Epithelial cell of proximal tubule (primary cell): ENCODE measurements at regions not wholly inside any gene's neighbourhood (a gene's known extent, or its start where the extent isn't known, plus 50 kb on each side); places are given as distances from the start of the nearest gene placed in this dataset.
"Not testable (repeated sequence)": the region's sequence is repeated elsewhere in the genome, so short reads cannot be mapped to it uniquely, and the experiment has no call there.

Source experiments
- DNase-seq: peaks from one replicate; pipeline ENCODE4 v3.0.0-alpha.2; 2011; ENCODE audit warnings: low read depth
- H3K4me3 ChIP-seq: 2 replicates; pipeline ENCODE4 v1.5.1; 2011; ENCODE audit warnings: low read depth, mild to moderate bottlenecking, low read length
- CTCF ChIP-seq: conservative IDR thresholded peaks from 2 replicates; pipeline ENCODE4 v1.5.1; 2012; ENCODE audit warnings: low read depth, mild to moderate bottlenecking, low read length

GRCh38 chr14:71430678-71431376, 501.4 kb upstream of the RGS6 start:
- no peak for DNase-seq
- H3K4me3 ChIP-seq: no peak overlapping the region
- no peak for TF ChIP-seq CTCF

GRCh38 chr14:71432334-71433110, 499.7 kb upstream of the RGS6 start:
- TF ChIP-seq CTCF: no peak
- DNase-seq: no peak
- no peak overlapping the region for H3K4me3 ChIP-seq

- no peak overlapping the region for H3K4me3 ChIP-seq
- DNase-seq: no peak
- TF ChIP-seq CTCF: no peak
These were observed 498.9 kb upstream of the RGS6 start for GRCh38 chr14:71433303-71433702.

- not testable (repeated sequence) for H3K4me3 ChIP-seq, DNase-seq
These were observed 496.6 kb upstream of the RGS6 start for GRCh38 chr14:71435641-71436040.

GRCh38 chr14:71437870-71438269, 494.4 kb upstream of the RGS6 start:
- no peak for TF ChIP-seq CTCF
- no peak for DNase-seq
- no peak overlapping the region for H3K4me3 ChIP-seq

- DNase-seq: no peak
- TF ChIP-seq CTCF: no peak
- H3K4me3 ChIP-seq: no peak overlapping the region
These were observed 493.5 kb upstream of the RGS6 start for GRCh38 chr14:71438684-71439083.

- TF ChIP-seq CTCF: no peak
- no peak overlapping the region for H3K4me3 ChIP-seq
- no peak for DNase-seq
These were observed 491.1 kb upstream of the RGS6 start for GRCh38 chr14:71441126-71441525.
